ENCODE measurements at regions not wholly inside any gene's neighbourhood (a gene's known extent, or its start where the extent isn't known, plus 50 kb on each side); places are given as distances from the start of the nearest gene placed in this dataset.

DNA sequence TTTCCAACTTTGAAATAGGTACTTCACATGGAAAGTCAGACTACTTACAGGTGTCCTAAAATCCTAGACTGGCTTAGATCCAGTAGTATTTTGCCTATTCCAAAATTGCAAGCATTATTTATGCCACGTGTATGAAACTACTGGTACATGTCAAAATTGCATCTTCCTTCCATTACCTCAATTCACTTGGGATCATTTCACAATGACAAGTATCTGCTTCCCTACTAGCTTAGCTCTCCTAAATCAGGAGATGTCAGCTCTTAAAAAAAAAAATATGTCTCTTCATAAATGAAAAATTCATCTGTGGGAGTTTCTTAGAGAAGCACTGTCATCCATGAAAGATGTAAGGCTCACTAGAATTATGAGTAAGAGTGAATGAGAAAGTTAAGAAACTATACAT is 466.6 kb upstream of the MANEA start:
- Mint-ChIP-seq H3K36me3 (ENCODE audit: insufficient read depth in 2 of 2) (peaks cover 0 to 2% of the 10 kb centered on the region in 2 donors), H3K4me1 (ENCODE audit: low read depth) (no peaks in the 10 kb centered on the region), H3K9me3 (peaks cover 0 to 2% of the 10 kb centered on the region in 2 donors), H3K4me3 (no peak overlapping the region), H3K27ac (no peak overlapping the region), H3K27me3 (ENCODE audit: low read depth) (no peaks in the 10 kb centered on the region)
- ATAC-seq (replicated peaks in 1 of 2) (no peak), DNase-seq (no peak)

DNA sequence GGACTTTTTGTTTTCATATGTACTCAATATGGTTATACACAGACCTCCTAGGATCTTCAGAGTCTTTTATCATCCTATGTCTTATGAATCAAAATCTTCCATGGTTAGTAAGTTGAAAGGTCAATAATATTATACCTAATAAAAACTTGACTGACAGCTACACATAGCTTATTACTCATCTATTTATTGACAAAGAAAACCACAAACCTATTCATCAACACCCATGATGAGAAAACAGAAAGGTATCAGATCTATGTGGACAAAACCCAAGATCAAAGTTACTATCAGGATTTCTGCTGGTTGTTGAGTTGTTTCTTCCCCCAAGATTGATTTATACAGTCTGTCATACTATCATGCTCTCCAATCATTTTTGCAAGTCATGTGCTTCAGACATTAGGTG is 460.1 kb upstream of the MANEA start:
- H3K4me1 Mint-ChIP-seq (ENCODE audit: low read depth) = no peaks in the 10 kb centered on the region
- no peaks in the 10 kb centered on the region for H3K36me3 Mint-ChIP-seq (ENCODE audit: insufficient read depth in 2 of 2)
- ATAC-seq (replicated peaks in 1 of 2) = no peak
- no peak overlapping the region for H3K4me3 Mint-ChIP-seq
- no peaks in the 10 kb centered on the region for H3K27me3 Mint-ChIP-seq (ENCODE audit: low read depth)
- H3K27ac Mint-ChIP-seq = no peak overlapping the region
- H3K9me3 Mint-ChIP-seq = peaks cover 0 to 2% of the 10 kb centered on the region in 2 donors
- no peak for DNase-seq

DNA sequence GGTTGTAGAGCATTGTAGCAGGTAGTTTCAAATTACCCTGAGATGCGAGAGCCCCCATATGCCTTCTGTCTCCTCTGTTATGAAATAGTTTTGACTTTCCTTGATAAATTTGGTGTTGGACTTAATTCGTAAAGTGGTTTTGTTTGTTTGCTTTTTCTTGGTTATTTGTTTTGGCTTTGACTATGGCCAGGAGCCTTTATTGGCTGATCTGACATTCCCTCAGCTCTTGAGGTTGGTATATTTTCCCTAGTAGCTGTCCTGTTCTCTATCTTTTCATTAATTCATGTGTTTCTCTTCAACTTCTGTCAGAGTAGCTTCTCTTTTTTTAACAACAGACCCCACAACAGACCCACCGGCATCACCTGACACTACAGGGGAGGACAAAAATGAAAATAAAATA is 457.4 kb upstream of the MANEA start:
- no peak overlapping the region for H3K4me3 Mint-ChIP-seq
- H3K27ac Mint-ChIP-seq = no peak overlapping the region
- no peak for DNase-seq
- peaks cover 1 to 2% of the 10 kb centered on the region in 2 donors for H3K9me3 Mint-ChIP-seq
- no peaks in the 10 kb centered on the region for H3K36me3 Mint-ChIP-seq (ENCODE audit: insufficient read depth in 2 of 2)
- H3K4me1 Mint-ChIP-seq (ENCODE audit: low read depth) = no peaks in the 10 kb centered on the region
- ATAC-seq (replicated peaks in 1 of 2) = no peak
- H3K27me3 Mint-ChIP-seq (ENCODE audit: low read depth) = no peaks in the 10 kb centered on the region

DNA sequence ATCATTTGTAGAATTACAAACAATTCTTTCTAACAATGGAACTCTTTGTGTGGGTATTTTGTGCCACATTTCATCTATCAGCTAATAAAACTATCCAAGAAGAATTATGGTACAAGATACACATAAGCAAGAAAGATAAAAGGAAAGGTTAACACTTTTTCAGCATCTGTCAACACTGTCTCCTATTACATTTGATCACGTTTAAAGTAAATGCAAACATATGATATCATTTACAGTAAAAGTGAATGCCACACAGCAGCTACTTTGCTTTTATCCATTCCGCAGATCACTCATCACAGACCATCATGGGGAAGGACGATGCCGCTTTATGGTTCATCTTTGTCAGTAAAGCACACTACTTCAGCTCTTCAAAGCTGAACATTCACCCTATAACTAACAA is 456.4 kb upstream of the MANEA start:
- Mint-ChIP-seq H3K9me3 (peaks cover 1 to 4% of the 10 kb centered on the region in 2 donors), H3K27ac (no peak overlapping the region), H3K4me3 (no peak overlapping the region), H3K36me3 (ENCODE audit: insufficient read depth in 2 of 2) (no peaks in the 10 kb centered on the region), H3K27me3 (ENCODE audit: low read depth) (no peaks in the 10 kb centered on the region), H3K4me1 (ENCODE audit: low read depth) (no peaks in the 10 kb centered on the region)
- no peak for DNase-seq
- no peak for ATAC-seq (replicated peaks in 1 of 2)

DNA sequence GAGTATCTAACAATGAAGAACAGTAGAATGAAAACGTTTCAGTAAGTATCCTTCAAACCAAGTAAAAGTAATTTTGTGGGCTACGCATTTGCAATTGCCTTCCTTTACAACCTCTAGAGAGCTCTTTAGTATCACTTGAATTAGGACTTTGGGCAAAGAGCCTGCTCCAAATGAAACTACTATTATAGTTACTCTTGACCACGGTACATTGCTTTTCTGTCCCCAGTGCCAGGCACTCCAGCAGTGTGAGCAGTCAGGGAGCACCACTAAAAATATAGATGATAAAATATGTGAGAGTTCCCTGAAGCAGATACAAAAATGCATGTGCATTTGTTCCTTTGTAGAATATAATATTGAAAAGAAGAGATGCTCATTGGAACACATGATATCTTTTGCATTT is 450.1 kb upstream of the MANEA start:
- no peak overlapping the region for H3K27ac Mint-ChIP-seq
- no peaks in the 10 kb centered on the region for H3K4me1 Mint-ChIP-seq (ENCODE audit: low read depth)
- H3K27me3 Mint-ChIP-seq (ENCODE audit: low read depth) = no peaks in the 10 kb centered on the region

DNA sequence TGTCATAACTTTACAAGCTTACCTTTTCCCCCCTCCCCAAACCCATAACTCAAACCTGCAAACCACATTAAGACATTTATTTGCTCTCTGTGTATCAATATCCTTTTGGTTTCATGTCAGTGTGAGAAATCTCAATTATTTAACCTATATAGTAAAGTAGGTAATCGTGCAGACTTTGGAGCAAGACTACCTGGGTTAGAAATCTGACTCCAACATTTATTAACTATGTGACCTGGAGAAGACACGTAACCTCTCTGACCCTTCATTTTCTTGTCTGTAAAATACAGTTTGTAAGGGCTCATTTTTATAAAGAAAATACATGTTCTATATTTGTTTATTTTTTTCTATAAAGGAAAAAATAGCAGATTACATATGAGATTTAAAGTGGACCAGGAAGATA is 448.9 kb upstream of the MANEA start:
- DNase-seq (no peak), ATAC-seq (replicated peaks in 1 of 2) (no peak)
- H3K27me3 Mint-ChIP-seq (ENCODE audit: low read depth) = no peaks in the 10 kb centered on the region
- H3K4me1 Mint-ChIP-seq (ENCODE audit: low read depth) = no peaks in the 10 kb centered on the region
- no peaks in the 10 kb centered on the region for H3K36me3 Mint-ChIP-seq (ENCODE audit: insufficient read depth in 2 of 2)
- peaks cover 1 to 2% of the 10 kb centered on the region in 2 donors for H3K9me3 Mint-ChIP-seq
- no peak overlapping the region for H3K4me3 Mint-ChIP-seq
- no peak overlapping the region for H3K27ac Mint-ChIP-seq

More for the DNA sequence above, 450.1 kb upstream of the MANEA start:
- no peak for ATAC-seq (replicated peaks in 1 of 2)
- no peak for DNase-seq
- Mint-ChIP-seq H3K36me3 (ENCODE audit: insufficient read depth in 2 of 2) (no peaks in the 10 kb centered on the region), H3K4me3 (no peak overlapping the region), H3K9me3 (peaks cover 2 to 3% of the 10 kb centered on the region in 2 donors)

GRCh38 chr6:95128947-95129346 is 448.4 kb upstream of the MANEA start:
- no peak for ATAC-seq (replicated peaks in 1 of 2)

DNA sequence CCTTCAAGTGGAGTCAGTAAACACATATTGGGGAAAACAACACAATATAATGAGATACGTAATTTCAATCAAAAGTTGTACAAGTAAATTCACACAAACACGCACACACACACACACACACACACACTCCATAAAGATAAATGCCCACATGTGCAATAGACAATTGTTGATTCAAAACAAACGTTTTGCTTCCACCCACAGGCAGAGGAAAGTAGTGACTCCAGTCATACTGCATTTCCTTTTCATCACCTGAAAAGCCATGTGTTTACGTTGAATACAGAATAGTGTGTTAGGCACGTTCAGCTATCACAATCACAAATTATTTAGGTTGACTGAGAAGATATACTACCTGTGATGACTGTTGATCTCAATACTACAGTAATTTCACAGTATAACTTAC is 443.8 kb upstream of the MANEA start:
- Mint-ChIP-seq H3K36me3 (ENCODE audit: insufficient read depth in 2 of 2) (no peaks in the 10 kb centered on the region), H3K4me3 (no peak overlapping the region), H3K27ac (no peak overlapping the region)

More at GRCh38 chr6:95128947-95129346, 448.4 kb upstream of the MANEA start:
- no peak overlapping the region for H3K4me3 Mint-ChIP-seq
- H3K27ac Mint-ChIP-seq = no peak overlapping the region
- peaks cover 1 to 2% of the 10 kb centered on the region in 2 donors for H3K9me3 Mint-ChIP-seq
- H3K27me3 Mint-ChIP-seq (ENCODE audit: low read depth) = no peaks in the 10 kb centered on the region
- H3K4me1 Mint-ChIP-seq (ENCODE audit: low read depth) = no peaks in the 10 kb centered on the region
- no peak for DNase-seq
- no peaks in the 10 kb centered on the region for H3K36me3 Mint-ChIP-seq (ENCODE audit: insufficient read depth in 2 of 2)

DNA sequence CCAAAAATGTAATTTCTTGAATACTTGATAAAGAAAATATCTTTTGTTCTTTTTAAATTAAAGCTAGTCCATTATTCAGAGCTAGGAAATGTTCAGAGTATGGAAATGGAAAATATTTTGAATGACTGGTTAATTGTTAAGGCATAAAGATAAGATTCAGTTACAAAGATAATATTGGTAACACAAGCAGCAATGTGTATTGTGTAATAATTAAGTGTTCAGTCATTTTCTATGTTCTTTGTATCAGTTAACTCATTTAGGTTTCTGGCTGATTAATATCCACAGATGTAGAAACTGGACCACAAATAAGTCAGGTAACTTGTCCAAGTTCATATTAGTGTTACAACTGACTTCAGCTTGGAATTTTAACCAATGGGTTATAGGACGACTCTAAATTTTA is 442.2 kb upstream of the MANEA start:
- Mint-ChIP-seq H3K36me3 (ENCODE audit: insufficient read depth in 2 of 2) (no peaks in the 10 kb centered on the region), H3K4me1 (ENCODE audit: low read depth) (no peaks in the 10 kb centered on the region), H3K9me3 (peaks cover 1 to 2% of the 10 kb centered on the region in 2 donors), H3K27ac (no peak overlapping the region), H3K4me3 (no peak overlapping the region), H3K27me3 (ENCODE audit: low read depth) (no peaks in the 10 kb centered on the region)
- ATAC-seq (replicated peaks in 1 of 2) (no peak), DNase-seq (no peak)

More for the DNA sequence above, 443.8 kb upstream of the MANEA start:
- DNase-seq (no peak), ATAC-seq (replicated peaks in 1 of 2) (no peak)
- H3K27me3 Mint-ChIP-seq (ENCODE audit: low read depth) = no peaks in the 10 kb centered on the region
- peaks cover 1 to 2% of the 10 kb centered on the region in 2 donors for H3K9me3 Mint-ChIP-seq
- no peaks in the 10 kb centered on the region for H3K4me1 Mint-ChIP-seq (ENCODE audit: low read depth)

DNA sequence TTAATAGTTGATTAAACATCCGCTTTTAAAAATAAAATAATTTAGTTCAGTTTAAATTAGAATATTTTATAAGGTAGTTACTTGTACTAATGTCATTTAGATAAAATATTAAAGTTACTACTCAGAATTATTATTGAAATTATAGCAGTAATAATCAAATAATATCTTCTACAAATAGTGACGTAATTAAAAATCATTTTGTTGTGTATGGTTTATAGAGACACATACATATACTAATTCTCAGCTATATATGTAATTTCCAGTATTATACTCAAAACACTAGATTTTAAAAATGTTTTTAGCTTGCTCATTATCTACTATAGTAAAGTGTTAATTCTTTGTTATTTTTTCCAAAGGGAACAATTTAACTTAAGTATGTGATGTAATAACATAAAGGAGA is 435.2 kb upstream of the MANEA start:
- H3K9me3 Mint-ChIP-seq = peaks cover 0 to 2% of the 10 kb centered on the region in 2 donors
- H3K4me1 Mint-ChIP-seq (ENCODE audit: low read depth) = no peaks in the 10 kb centered on the region
- ATAC-seq (replicated peaks in 1 of 2) (no peak), DNase-seq (no peak)
- no peak overlapping the region for H3K27ac Mint-ChIP-seq
- H3K27me3 Mint-ChIP-seq (ENCODE audit: low read depth) = no peaks in the 10 kb centered on the region
- H3K36me3 Mint-ChIP-seq (ENCODE audit: insufficient read depth in 2 of 2) = no peaks in the 10 kb centered on the region
- H3K4me3 Mint-ChIP-seq = no peak overlapping the region

DNA sequence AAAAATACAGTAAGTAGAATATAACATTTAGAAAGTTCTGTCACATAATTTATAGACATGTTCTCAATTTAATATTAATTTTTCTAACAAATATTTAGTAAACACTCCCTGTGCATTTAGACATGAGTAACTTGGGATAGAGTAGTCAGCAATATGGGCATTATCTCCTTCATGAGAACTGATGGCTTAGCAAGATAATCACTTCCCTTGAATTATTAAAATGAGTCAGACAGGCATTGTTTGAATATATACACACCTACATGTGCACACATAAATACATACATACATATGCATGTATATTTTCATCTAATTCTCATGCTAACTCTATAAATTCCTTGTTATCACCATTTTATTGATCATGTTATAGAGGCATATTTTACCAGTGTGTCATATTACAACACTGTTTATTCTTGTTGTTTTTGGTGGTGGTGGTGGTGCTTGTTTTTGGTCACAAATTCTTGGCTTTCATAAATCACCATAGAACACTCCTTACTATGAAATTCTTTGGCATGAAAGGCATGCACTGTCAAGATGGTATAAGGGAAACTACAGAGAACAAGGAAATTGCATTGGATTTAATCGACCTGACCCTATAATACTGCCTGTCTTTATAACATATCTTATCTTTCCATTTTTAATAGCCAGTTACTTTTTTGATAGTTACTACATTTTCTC is 434.5 kb upstream of the MANEA start:
- no peak for DNase-seq
- no peaks in the 10 kb centered on the region for H3K4me1 Mint-ChIP-seq (ENCODE audit: low read depth)
- ATAC-seq (replicated peaks in 1 of 2) = no peak
- H3K36me3 Mint-ChIP-seq (ENCODE audit: insufficient read depth in 2 of 2) = no peaks in the 10 kb centered on the region
- no peaks in the 10 kb centered on the region for H3K27me3 Mint-ChIP-seq (ENCODE audit: low read depth)
- peaks cover 0 to 2% of the 10 kb centered on the region in 2 donors for H3K9me3 Mint-ChIP-seq
- no peak overlapping the region for H3K4me3 Mint-ChIP-seq
- no peak overlapping the region for H3K27ac Mint-ChIP-seq

DNA sequence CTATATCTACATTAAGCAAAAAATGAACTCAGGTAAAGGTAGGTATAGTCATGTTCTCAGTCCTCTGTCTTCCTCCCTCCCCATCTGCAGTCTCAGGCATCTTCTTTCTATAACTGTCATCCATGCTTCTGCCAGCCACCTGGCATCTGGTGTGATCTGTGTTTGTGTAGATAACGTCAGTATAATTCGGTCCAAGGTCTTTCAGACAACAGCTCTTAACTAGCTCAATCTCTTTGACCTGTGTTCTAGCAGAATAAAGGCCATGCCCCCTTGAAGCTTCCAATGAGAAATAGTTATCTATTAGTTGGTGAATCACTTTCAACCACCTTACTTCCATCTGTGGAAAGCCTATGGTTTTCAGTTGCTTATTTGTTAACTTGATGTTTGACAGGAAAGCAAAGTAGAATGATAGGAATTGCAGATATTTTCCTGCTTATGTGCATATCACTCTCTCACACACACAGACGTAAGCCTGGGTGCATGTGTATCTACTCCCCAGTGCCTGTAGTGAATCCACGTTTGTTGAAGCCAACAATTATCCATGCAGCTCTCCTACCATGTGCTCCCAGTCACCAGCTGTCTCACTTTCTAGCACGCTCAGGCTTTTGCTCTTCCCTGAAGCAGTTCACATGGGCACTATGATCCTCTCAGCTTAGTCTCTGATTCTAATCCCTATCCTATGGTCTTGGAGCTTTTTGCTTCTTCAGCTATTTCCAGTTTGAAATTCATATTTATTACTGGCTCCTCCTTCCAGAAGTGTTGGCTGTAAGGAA is 433.7 kb upstream of the MANEA start:
- Mint-ChIP-seq H3K27me3 (ENCODE audit: low read depth) (no peaks in the 10 kb centered on the region), H3K9me3 (peaks cover 0 to 2% of the 10 kb centered on the region in 2 donors), H3K4me3 (no peak overlapping the region), H3K36me3 (ENCODE audit: insufficient read depth in 2 of 2) (no peaks in the 10 kb centered on the region), H3K27ac (no peak overlapping the region), H3K4me1 (ENCODE audit: low read depth) (no peaks in the 10 kb centered on the region)
- DNase-seq (no peak), ATAC-seq (replicated peaks in 1 of 2) (no peak)

GRCh38 chr6:95145457-95145856 is 431.9 kb upstream of the MANEA start:
- Mint-ChIP-seq H3K4me3 (no peak overlapping the region), H3K4me1 (ENCODE audit: low read depth) (no peaks in the 10 kb centered on the region), H3K36me3 (ENCODE audit: insufficient read depth in 2 of 2) (no peaks in the 10 kb centered on the region), H3K27ac (no peak overlapping the region), H3K27me3 (ENCODE audit: low read depth) (no peaks in the 10 kb centered on the region), H3K9me3 (peaks cover 0 to 2% of the 10 kb centered on the region in 2 donors)
- no peak for DNase-seq
- no peak for ATAC-seq (replicated peaks in 1 of 2)

Measured in activated T-cell treated with anti-CD3 and anti-CD28 coated beads, Interleukin-2, amount 50 U/mL, for 72 hours (primary cell).